HG02981 (cell line): ENCODE measurements at regions not wholly inside any gene's neighbourhood (a gene's known extent, or its start where the extent isn't known, plus 50 kb on each side); places are given as distances from the start of the nearest gene placed in this dataset.
"Not testable (repeated sequence)": the region's sequence is repeated elsewhere in the genome, so short reads cannot be mapped to it uniquely, and the experiment has no call there.

ENCODE experiments used
- ATAC-seq: cut with Tn5 transposase; IDR thresholded peaks from one replicate; pipeline ENCODE4 v1.9.1; 2021; ENCODE audit warnings: mild to moderate bottlenecking, moderate library complexity; ENCODE audit not compliant: unreplicated experiment

GRCh38 chr10:30560326-30560725, 69.2 kb downstream of the LYZL2 start:
- ATAC-seq, result no peak

- no peak for ATAC-seq
Measured at GRCh38 chr10:30559180-30559579, 70.4 kb downstream of the LYZL2 start.

GRCh38 chr10:30558411-30558810, 71.1 kb downstream of the LYZL2 start:
- no peak for ATAC-seq

- no peak for ATAC-seq
Measured at GRCh38 chr10:30557884-30558283, 71.7 kb downstream of the LYZL2 start.

- ATAC-seq, result no peak
Measured at GRCh38 chr10:30556189-30556588, 73.4 kb downstream of the LYZL2 start.

- no peak for ATAC-seq
Measured at GRCh38 chr10:30555465-30555864, 74.1 kb downstream of the LYZL2 start.

GRCh38 chr10:30554440-30554825, 75.1 kb downstream of the LYZL2 start:
- no peak for ATAC-seq

- ATAC-seq, result no peak
Measured at GRCh38 chr10:30553626-30554439, 75.7 kb downstream of the LYZL2 start.

- no peak for ATAC-seq
Measured at GRCh38 chr10:30553018-30553625, 76.4 kb downstream of the LYZL2 start.

- no peak for ATAC-seq
Measured at GRCh38 chr10:30550967-30551815, 78.4 kb downstream of the LYZL2 start.

- ATAC-seq, result not testable (repeated sequence)
Measured at GRCh38 chr10:30549134-30549687, 80.3 kb downstream of the LYZL2 start.

GRCh38 chr10:30546511-30546910, 83.0 kb downstream of the LYZL2 start:
- ATAC-seq, result no peak

GRCh38 chr10:30542895-30543288, 86.7 kb downstream of the LYZL2 start:
- ATAC-seq, result no peak

GRCh38 chr10:30542001-30542894, 87.3 kb downstream of the LYZL2 start:
- ATAC-seq, result no peak

- ATAC-seq, result no peak
Measured at GRCh38 chr10:30540276-30540675, 89.3 kb downstream of the LYZL2 start.

GRCh38 chr10:30538086-30538485, 91.5 kb downstream of the LYZL2 start:
- no peak for ATAC-seq

- no peak for ATAC-seq
Measured at GRCh38 chr10:30537586-30537985, 92.0 kb downstream of the LYZL2 start.

- not testable (repeated sequence) for ATAC-seq
Measured at GRCh38 chr10:30537158-30537557, 92.4 kb downstream of the LYZL2 start.

- ATAC-seq, result no peak
Measured at GRCh38 chr10:30536578-30536977, 93.0 kb downstream of the LYZL2 start.

- no peak for ATAC-seq
Measured at GRCh38 chr10:30535677-30536076, 93.9 kb downstream of the LYZL2 start.
